ENCODE measurements at regions not wholly inside any gene's neighbourhood (a gene's known extent, or its start where the extent isn't known, plus 50 kb on each side); places are given as distances from the start of the nearest gene placed in this dataset.

- no peak for DNase-seq
These were observed 534.3 kb upstream of the LARGE1 start for GRCh38 chr22:34454598-34454997.

GRCh38 chr22:34462795-34463194 is 542.5 kb upstream of the LARGE1 start:
- DNase-seq, result no peak

GRCh38 chr22:34475886-34476285 is 555.6 kb upstream of the LARGE1 start:
- no peak for DNase-seq

GRCh38 chr22:34476762-34477161 is 556.5 kb upstream of the LARGE1 start:
- no peak for DNase-seq

- DNase-seq, result no peak
These were observed 560.8 kb upstream of the LARGE1 start for GRCh38 chr22:34481090-34481489.

- no peak for DNase-seq
These were observed 566.1 kb upstream of the LARGE1 start for GRCh38 chr22:34486381-34486780.

GRCh38 chr22:34489861-34490260 is 569.6 kb upstream of the LARGE1 start:
- DNase-seq, result no peak

- no peak for DNase-seq
These were observed 570.6 kb upstream of the LARGE1 start for GRCh38 chr22:34490886-34491285.

- no peak for DNase-seq
These were observed 572.5 kb upstream of the ISX start for GRCh38 chr22:34493486-34493885.

GRCh38 chr22:34501366-34501965 is 564.5 kb upstream of the ISX start:
- no peak for DNase-seq

- peak; percentile 93 for DNase-seq
These were observed 563.1 kb upstream of the ISX start for GRCh38 chr22:34502821-34503220.

- no peak for DNase-seq
These were observed 557.2 kb upstream of the ISX start for GRCh38 chr22:34508797-34509196.

- no peak for DNase-seq
These were observed 539.3 kb upstream of the ISX start for GRCh38 chr22:34526681-34527080.

- DNase-seq, result no peak
These were observed 531.9 kb upstream of the ISX start for GRCh38 chr22:34534101-34534500.

GRCh38 chr22:34567367-34567766 is 498.6 kb upstream of the ISX start:
- DNase-seq, result no peak

GRCh38 chr22:34570408-34570807 is 495.6 kb upstream of the ISX start:
- no peak for DNase-seq

- no peak for DNase-seq
These were observed 486.4 kb upstream of the ISX start for GRCh38 chr22:34579519-34579918.

GRCh38 chr22:34587357-34588356 is 478.3 kb upstream of the ISX start:
- no peak for DNase-seq

GRCh38 chr22:34588871-34589545 is 476.9 kb upstream of the ISX start:
- DNase-seq, result no peak

GRCh38 chr22:34592123-34592740 is 473.7 kb upstream of the ISX start:
- peak; percentile 35 for DNase-seq

- no peak for DNase-seq
These were observed 466.4 kb upstream of the ISX start for GRCh38 chr22:34599567-34599966.

GRCh38 chr22:34604312-34604711 is 461.6 kb upstream of the ISX start:
- DNase-seq, result no peak

- DNase-seq, result no peak
These were observed 457.9 kb upstream of the ISX start for GRCh38 chr22:34608106-34608505.
